GM12873 (cell line): ENCODE measurements at regions not wholly inside any gene's neighbourhood (a gene's known extent, or its start where the extent isn't known, plus 50 kb on each side); places are given as distances from the start of the nearest gene placed in this dataset.

Experiments used
- TF ChIP-seq, protein P1 (sequence below): IDR thresholded peaks from 2 replicates; pipeline ENCODE4 v1.5.1; 2012; ENCODE audit warnings: low read depth, mild to moderate bottlenecking, moderate library complexity, low read length, control low read depth; ENCODE audit not compliant: insufficient read depth; ENCODE audit errors: missing control alignments

DNA sequence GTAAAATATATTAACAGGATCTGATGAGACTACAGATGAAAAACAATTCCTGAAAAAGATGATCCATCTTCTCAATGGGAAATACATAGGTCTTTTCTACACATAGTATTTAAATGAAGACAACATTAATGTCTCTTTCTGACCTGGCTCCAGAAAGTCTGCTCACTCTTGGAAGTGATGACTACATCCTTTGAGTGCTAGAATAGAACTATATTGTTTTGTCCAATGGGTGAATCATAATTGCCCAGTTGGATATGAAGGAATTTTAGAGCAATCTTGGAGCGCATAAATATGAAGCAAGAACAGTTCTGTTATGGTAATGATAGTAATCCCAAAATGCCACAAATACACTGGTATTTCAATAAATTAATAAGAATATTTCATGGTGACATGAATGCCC lies 322.1 kb downstream of the DEPDC1B start:
- TF ChIP-seq, protein P1, sequence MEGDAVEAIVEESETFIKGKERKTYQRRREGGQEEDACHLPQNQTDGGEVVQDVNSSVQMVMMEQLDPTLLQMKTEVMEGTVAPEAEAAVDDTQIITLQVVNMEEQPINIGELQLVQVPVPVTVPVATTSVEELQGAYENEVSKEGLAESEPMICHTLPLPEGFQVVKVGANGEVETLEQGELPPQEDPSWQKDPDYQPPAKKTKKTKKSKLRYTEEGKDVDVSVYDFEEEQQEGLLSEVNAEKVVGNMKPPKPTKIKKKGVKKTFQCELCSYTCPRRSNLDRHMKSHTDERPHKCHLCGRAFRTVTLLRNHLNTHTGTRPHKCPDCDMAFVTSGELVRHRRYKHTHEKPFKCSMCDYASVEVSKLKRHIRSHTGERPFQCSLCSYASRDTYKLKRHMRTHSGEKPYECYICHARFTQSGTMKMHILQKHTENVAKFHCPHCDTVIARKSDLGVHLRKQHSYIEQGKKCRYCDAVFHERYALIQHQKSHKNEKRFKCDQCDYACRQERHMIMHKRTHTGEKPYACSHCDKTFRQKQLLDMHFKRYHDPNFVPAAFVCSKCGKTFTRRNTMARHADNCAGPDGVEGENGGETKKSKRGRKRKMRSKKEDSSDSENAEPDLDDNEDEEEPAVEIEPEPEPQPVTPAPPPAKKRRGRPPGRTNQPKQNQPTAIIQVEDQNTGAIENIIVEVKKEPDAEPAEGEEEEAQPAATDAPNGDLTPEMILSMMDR = no peak

DNA sequence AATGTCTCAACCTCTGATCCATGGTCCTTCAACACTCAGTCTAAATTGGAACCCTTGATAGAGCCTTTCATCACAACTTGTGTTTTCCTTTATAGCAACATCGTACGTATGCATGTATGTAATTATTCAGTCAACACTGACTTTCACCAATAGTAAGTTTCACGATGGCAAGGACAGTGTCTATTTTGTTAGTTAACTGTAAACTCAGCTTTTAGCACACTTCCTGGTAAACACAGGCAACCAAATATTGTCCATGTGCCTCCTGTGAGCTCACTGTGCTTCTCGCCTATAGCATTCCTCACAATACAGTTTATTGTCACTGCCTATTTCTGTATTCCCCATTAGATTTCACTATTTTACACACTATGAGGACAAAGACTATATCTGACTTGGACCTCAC lies 323.1 kb downstream of the DEPDC1B start:
- TF ChIP-seq, protein P1 = no peak

DNA sequence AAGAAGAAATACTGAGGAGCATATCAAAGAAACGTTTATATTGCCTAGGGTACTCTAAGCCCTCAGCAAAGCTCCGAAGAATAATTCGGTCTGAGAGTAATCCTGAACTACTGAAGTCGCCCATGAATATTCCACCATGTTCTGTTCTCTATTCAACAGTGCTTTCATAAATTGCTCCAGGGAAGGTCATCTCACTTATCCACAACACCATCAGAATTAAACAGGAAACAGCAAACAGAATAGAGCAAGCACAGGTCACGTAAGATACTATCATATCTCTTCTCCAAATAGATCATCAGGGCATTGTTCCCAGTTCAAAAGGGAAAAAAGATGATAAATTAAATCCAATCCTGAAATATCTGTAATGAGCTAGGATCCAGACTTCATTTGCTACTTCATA lies 325.6 kb downstream of the DEPDC1B start:
- TF ChIP-seq, protein P1 = no peak

DNA sequence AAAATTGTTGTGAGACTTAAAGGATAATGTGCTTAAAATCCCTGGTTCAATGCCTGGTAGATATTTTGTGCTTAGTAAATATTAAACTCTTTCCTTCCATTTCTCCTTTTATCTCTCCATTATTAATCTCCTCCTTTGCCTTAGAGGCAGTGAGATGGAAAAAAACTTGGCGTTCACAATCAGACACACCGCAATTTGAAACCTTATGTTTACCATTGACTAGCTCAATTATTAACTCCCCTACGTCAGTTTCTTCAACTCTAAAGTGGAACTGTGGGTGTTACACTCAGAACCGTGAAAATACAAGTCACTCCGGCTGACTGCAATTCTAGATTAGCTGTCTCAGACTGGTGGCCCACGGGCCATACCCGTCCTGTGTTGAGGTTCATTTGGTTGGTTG lies 327.2 kb downstream of the DEPDC1B start:
- TF ChIP-seq, protein P1 = no peak

GRCh38 chr5:60371065-60371464 lies 328.9 kb downstream of the DEPDC1B start:
- TF ChIP-seq, protein P1 = no peak

- TF ChIP-seq, protein P1 = no peak
Measured at GRCh38 chr5:60370508-60370907, 329.5 kb downstream of the DEPDC1B start.

GRCh38 chr5:60369391-60369790 lies 330.6 kb downstream of the DEPDC1B start:
- TF ChIP-seq, protein P1 = no peak

GRCh38 chr5:60368100-60368499 lies 331.9 kb downstream of the DEPDC1B start:
- TF ChIP-seq, protein P1 = no peak
